Esophagus squamous epithelium (tissue), 4 donors: ENCODE measurements at regions not wholly inside any gene's neighbourhood (a gene's known extent, or its start where the extent isn't known, plus 50 kb on each side); places are given as distances from the start of the nearest gene placed in this dataset.

Experiments used
- CTCF ChIP-seq, 6 experiments: fragments of 450-650 bp in 4 of 6; fragments of 200-600 bp in 2 of 6; sonication (generic) in 2 of 6; IDR thresholded peaks; one replicate each; pipeline ENCODE4 v1.5.1; 2016 to 2019; ENCODE audit warnings: antibody characterized with exemption in 6 of 6, mild to moderate bottlenecking in 4 of 6, moderate library complexity in 4 of 6
- POLR2A ChIP-seq, 4 donors: fragments of 450-650 bp; IDR thresholded peaks; one replicate each; pipeline ENCODE4 v1.6.1; 2017; ENCODE audit warnings: antibody characterized with exemption in 4 of 4, mild to moderate bottlenecking in 4 of 4, moderate library complexity in 3 of 4

GRCh38 chr1:229953736-229954326 lies 113.2 kb upstream of the GALNT2 start:
- TF ChIP-seq CTCF (IDR thresholded peaks at IDR 0.05) (no peak), POLR2A (IDR thresholded peaks at IDR 0.05) (no peak)
